ENCODE measurements at regions not wholly inside any gene's neighbourhood (a gene's known extent, or its start where the extent isn't known, plus 50 kb on each side); places are given as distances from the start of the nearest gene placed in this dataset.

DNA sequence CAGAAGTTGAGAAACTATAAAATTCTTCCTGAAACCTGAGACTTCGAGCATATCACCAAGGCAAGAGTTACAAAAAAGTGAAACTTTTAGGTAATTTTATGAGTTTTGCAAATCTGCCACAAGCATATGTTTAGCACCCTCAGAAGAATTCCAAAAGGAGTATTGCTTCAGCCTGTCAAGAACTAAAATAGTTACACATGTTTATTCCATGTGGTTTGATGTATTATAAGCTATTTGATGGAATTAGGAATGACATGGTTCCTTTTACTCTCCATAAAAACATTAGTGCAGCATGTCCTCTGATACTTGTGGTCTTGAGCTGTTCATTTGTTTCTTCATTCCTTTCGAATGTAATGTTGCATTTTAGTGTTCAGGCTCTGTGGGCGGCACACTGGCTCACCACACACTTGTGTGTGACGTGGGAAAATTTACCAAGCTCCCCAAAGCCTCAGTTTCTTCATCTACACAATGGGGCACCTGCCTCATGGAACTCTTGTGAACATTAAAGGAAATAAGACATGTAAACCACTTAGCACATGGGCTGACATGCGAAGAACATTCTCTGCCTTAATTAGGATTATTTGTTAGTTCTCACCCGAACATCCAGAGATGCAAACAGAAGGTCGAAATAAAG lies 204.2 kb upstream of the FOXF1 start:
- DNase-seq: no peak

- no peak for DNase-seq
These were observed 203.4 kb upstream of the FOXF1 start for GRCh38 chr16:86306811-86307513.

DNA sequence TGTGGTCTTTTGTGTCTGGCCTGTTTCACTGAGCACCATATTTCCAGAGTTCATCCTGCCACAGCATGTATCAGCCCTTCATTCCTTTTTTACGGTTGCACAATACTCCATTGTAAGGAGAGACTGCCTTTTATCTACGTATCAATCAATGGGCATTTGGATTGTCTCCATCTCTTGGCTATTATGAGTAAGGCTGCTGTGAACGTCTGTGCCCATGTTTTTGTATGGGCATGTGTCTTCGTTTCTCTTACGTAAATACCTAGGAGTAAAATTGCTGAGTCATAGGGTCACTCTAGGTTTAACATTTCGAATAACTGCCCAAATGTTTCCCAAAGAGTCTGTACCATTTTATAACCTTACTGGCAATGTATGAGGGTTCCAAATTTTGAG lies 202.8 kb upstream of the FOXF1 start:
- no peak for DNase-seq

- no peak for DNase-seq
These were observed 201.8 kb upstream of the FOXF1 start for GRCh38 chr16:86308514-86308913.

GRCh38 chr16:86313631-86314030 lies 196.7 kb upstream of the FOXF1 start:
- DNase-seq: no peak

DNA sequence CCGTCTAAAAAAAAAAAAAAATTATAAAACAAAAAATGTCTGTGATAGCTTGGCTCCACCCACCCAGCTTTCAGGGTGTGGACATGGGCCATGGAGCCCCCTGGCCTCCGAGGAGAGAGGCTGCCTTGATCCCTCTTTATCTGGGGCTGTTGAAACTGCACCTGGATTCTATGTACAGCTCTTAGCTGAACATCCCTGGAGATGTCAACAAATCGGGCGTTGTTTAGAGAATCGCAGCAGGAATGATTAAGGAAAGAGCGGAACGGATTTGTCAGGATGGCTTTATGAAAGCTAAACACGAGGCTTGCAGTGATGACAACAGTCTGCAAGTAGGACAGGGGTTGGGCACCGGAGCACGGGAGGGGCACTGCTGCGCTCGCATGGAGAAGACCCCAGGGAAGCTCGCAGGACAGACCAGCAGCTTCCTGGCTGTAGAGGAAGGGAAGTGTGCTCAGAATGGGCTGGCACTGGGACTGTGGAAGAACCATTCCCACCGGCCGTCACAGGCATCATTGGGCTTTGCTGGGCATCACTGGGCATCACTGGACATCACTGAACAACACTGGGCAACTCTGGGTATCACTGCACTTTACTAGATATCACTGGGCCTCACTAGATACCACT lies 195.8 kb upstream of the FOXF1 start:
- DNase-seq: no peak

GRCh38 chr16:86316967-86317812 lies 193.1 kb upstream of the FOXF1 start:
- DNase-seq: no peak

DNA sequence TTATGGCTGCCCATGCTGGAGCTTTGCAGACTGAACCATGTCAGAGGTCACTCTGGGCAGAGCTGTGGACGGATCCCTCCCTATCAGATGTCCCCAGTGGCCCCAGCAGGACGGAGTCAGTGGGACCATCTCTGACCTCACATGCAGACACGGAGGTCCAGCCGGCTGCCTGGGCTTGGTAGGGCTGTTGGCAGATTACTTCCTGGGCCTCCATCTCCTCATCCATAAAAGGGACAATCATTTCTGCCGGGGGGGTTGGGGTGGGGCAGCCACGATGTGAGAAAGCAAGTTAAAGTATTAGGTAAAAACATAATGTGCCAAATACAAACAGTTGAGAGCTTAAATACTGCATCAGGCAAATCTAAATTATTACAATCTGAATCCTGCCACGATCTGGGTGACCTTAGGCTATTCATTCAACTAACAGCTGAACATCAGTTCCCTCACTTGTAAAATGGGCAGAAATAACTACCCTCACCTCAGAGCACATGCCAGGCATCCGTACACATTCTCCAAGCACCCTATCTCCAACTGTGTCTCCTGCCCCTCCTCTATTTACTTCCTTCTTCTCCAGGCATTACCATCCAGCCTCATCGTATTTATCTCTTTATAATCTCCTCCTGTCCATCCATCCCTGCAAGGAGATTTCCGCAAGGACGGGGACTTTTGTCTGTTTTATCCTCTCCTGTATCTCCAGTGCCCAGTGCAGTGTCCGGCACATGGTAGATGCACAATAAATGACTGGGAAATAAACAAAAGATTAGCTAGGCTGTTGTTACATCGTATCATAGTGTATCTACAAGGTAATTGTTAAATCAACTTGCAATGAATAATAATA lies 192.3 kb upstream of the FOXF1 start:
- DNase-seq: no peak

DNA sequence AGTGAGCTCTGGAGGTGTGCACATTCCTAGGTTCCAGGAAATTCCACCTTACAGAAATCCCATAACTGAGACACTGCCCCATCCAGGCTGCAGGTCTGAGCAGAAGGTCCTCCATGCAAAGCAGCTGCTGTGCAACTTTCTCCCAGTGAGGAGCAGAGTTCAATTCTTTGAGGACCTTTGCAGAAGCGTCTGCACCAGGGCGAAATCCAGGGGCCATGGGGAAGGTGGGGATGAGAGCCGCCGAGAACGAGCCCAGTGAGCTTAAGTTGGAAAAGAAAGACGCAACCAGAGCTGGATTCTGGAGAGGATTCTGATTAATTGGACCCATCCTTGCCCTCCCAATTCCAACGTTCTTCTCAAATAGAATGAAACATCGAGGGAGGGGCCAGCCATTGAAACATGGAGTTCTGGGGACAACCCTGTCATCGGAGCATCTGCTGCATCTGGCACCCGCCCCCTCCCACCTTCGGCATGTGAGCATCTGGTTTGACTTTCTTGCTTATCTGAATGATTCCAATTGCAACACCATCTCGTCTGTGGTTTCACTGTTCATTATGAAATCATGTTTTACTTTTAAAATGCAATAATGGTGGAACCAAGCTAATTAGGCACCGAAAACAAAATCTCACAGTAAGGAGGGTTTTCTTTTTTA lies 190.6 kb upstream of the FOXF1 start:
- DNase-seq: no peak

DNA sequence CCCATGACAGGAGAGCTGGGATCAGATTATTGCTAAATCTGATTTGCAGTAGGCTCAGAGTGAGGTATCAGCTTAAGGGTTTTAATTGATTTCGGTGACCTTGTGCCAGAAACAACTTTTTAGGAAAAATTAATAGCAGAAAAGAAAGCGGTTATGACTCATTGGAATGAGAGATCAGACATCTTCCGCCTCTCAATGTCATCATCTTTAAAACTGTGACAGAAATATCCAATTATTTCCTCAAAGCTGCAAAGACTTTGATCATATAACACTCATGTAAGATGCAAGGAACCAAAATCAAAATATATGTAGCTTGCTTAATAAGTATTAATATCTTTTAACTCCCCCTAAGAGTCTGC lies 190.1 kb upstream of the FOXF1 start:
- no peak for DNase-seq

DNA sequence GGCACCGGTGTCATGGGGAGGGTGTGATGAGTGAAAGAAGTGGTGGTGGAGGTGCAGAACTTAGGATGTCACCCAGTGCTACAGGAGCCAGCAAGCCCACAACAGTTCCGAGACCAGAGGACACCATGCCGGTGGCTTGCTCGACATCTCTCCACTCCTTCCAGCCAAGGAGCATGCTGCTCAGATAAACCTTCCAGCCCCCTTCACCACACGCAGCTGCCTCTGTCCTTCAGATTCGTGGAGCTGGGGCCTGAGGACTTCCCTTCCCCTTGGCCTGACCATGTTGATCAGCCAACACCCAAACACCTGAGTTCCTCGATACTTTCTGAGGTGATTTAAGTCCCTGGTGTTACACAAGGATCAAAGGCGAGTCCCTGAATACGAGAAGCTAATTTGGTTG lies 188.8 kb upstream of the FOXF1 start:
- DNase-seq: no peak

- no peak for DNase-seq
These were observed 188.0 kb upstream of the FOXF1 start for GRCh38 chr16:86322283-86322682.

GRCh38 chr16:86322806-86323205 lies 187.5 kb upstream of the FOXF1 start:
- DNase-seq: no peak

DNA sequence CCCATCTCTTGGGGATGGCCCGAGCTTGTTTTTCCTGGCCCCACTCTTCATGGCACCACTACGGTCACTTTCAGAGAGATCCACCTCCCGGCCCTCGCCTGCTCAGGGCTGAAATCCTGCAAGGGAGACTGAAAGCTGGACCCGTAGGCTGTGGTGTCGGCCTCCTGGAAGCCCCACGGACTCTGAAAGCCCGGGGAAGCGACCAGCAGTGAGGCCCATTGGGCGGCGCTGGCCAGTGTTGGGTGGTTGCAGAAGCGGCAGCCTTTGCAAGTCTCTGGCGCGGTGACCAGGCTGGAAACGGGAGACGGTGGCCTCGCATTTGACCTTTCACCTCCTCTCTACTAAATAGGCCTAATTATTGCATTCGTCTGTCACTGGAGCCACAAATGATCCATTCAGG lies 186.0 kb upstream of the FOXF1 start:
- DNase-seq: no peak

- DNase-seq: no peak
These were observed 185.0 kb upstream of the FOXF1 start for GRCh38 chr16:86325360-86325759.

- no peak for DNase-seq
These were observed 184.4 kb upstream of the FOXF1 start for GRCh38 chr16:86325895-86326294.

DNA sequence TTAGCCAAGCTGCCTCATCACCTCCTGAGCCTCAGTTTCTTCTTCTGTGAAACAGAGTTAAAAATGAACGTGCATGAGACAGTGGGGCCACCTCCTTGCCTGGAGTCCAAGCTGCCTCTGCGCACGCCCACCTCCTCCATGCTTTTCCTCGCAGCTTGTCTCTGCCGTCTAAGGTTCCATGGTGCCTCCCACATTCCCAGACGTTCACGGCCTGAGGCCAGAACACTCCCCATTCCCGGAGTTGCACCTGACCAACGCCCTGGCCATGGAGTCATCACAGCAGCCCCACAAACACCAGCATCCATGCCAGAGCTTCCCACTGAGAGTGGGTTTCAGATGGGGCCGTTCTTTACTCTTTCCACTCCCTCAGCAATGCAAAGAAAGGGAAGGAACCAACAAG lies 183.0 kb upstream of the FOXF1 start:
- no peak for DNase-seq

GRCh38 chr16:86330906-86331305 lies 179.4 kb upstream of the FOXF1 start:
- DNase-seq: no peak

GRCh38 chr16:86334079-86334635 lies 176.2 kb upstream of the FOXF1 start:
- no peak for DNase-seq

DNA sequence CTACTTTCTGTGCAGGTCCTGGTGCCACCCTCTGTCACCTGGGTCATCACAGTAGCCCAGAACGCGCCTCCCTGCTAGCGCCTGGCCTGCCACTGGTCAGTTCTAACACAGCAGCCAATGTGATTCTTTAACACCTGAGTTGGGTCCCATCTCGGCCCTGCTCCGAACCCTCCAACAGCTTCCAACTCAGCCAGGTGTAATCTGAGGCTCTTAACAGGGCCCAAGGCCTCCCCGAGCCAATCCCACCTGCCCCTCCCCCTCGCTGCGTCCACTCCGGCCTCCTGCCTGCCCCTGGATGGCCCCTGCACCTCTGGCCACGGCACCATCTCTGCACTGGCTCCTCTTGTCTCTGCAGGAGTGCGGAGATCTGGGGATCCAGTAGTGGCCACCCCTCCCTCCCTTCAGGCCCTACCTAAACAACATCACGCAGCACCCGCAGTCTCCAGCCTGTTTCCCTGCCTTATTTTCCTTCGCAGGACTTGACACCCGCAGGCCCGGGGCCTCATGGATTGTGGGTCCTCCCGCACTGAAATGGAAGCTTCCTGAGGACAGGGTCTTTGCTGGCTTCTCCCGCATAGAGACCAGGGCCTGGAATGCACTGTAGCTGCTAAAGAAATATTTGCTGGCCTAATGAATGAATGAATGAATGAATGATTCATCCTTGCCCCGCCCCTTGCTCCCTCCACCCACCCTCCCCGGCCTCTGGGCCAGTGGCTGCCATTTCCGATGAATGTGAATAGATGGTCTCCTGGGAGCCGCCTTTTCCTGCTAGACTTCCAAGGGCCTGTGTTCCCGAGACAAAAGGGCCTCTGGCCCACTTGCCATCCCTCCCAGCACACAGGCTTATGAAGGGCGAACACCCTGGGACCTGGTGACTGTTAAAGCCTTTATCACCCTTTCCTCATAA lies 174.8 kb upstream of the FOXF1 start:
- no peak for DNase-seq

- DNase-seq: no peak
These were observed 173.2 kb upstream of the FOXF1 start for GRCh38 chr16:86337138-86337537.

Measured in stimulated activated CD8-positive, alpha-beta memory T cell treated with anti-CD3 and anti-CD28 coated beads, Interleukin-4, amount 100 ng/mL, for 48 hours (primary cell).